ENCODE measurements at regions not wholly inside any gene's neighbourhood (a gene's known extent, or its start where the extent isn't known, plus 50 kb on each side); places are given as distances from the start of the nearest gene placed in this dataset.

DNA sequence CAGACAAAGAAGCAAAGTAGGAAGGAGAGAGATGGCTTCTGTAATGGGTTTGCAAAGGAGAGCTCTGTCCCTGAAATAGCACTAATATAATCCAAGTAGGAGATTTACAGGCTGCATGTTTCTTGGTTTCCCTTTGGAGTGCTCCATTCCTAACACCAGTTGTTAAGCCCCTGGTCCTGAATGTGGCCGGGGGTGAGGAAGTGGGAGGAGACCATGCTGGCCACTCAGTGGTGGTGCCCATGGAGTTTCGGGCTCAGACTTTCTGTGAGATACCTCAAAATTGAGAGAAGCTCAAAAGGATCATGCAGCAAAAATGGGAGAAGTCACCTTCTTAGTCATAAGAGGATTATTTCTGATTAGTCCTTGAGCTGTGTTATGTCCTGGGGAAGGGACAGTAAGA is 88.5 kb downstream of the DAD1 start:
- CTCF ChIA-PET, result interaction anchor here (0.8 to 2.0 kb wide), 2 partner anchors 27 to 56 kb away, joined by 3 to 5 read pairs (median 5); no protein-coding TSS in a partner anchor
- no peak overlapping the region for H3K27ac ChIP-seq (ENCODE audit: low read depth, low read length)
- no peak overlapping the region for H3K4me3 ChIP-seq (ENCODE audit: low read depth, low read length)
- H3K9me3 ChIP-seq (ENCODE audit: control insufficient read depth, insufficient read depth, low read length), result no peaks in the 10 kb centered on the region
- no peak for DNase-seq (ENCODE audit: low read depth, low spot score)
- POLR2A ChIA-PET, result no interaction called here
- H3K27me3 ChIP-seq (ENCODE audit: control insufficient read depth, insufficient read depth, low read length), result peaks cover 8% of the 10 kb centered on the region
- TF ChIP-seq, protein P1, sequence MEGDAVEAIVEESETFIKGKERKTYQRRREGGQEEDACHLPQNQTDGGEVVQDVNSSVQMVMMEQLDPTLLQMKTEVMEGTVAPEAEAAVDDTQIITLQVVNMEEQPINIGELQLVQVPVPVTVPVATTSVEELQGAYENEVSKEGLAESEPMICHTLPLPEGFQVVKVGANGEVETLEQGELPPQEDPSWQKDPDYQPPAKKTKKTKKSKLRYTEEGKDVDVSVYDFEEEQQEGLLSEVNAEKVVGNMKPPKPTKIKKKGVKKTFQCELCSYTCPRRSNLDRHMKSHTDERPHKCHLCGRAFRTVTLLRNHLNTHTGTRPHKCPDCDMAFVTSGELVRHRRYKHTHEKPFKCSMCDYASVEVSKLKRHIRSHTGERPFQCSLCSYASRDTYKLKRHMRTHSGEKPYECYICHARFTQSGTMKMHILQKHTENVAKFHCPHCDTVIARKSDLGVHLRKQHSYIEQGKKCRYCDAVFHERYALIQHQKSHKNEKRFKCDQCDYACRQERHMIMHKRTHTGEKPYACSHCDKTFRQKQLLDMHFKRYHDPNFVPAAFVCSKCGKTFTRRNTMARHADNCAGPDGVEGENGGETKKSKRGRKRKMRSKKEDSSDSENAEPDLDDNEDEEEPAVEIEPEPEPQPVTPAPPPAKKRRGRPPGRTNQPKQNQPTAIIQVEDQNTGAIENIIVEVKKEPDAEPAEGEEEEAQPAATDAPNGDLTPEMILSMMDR (IDR thresholded peaks at IDR 0.05; ENCODE audit: low read depth, low read length), result no peak

DNA sequence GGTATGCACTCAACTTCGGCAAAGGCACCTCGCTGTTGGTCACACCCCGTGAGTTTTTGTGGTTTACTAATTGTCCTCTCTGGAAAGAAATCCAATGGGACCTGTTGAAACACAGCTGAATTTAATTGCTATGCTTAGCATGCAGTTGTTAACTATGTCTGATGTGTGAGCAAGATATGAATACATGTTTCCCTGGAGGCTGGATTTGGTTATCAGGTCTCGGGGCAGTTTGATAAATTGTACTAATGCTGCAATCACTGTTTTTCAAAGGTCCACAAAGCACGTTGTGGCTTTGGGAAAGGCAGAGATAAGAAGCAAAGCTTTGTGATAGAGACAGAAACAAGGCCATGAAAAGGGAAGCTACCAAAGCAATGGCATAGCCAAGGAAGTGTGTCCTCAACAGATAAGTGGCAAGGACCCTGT is 91.3 kb downstream of the DAD1 start:
- no peak for DNase-seq (ENCODE audit: low read depth, low spot score)
- TF ChIP-seq, protein P1 (IDR thresholded peaks at IDR 0.05; ENCODE audit: low read depth, low read length), result no peak
- H3K4me3 ChIP-seq (ENCODE audit: low read depth, low read length), result no peak overlapping the region
- ChIA-PET CTCF (interaction anchor here (1.0 kb wide), 2 partner anchors 59 to 124 kb away, joined by 3 read pairs; no protein-coding TSS in a partner anchor), POLR2A (no interaction called here)
- H3K27ac ChIP-seq (ENCODE audit: low read depth, low read length), result no peak overlapping the region
- peaks cover 18% of the 10 kb centered on the region for H3K27me3 ChIP-seq (ENCODE audit: control insufficient read depth, insufficient read depth, low read length)
- no peaks in the 10 kb centered on the region for H3K9me3 ChIP-seq (ENCODE audit: control insufficient read depth, insufficient read depth, low read length)

DNA sequence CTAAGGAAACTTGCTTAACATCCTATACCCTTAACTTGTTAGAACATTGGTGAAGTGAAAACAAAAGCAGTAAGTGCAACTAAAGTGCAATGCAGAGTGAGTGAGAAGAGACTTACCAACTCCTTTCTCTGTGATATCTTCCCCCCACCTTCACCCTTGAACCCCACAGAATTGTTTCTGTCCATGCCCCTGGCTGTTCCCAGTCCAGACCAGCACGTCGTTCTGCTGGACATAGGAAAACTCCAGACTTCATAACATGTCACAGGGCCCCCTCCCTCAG is 91.9 kb downstream of the DAD1 start:
- TF ChIP-seq, protein P1 (IDR thresholded peaks at IDR 0.05; ENCODE audit: low read depth, low read length), result no peak
- DNase-seq (ENCODE audit: low read depth, low spot score), result no peak
- Histone ChIP-seq H3K4me3 (ENCODE audit: low read depth, low read length) (no peak overlapping the region), H3K27me3 (ENCODE audit: control insufficient read depth, insufficient read depth, low read length) (peaks cover 24% of the 10 kb centered on the region), H3K9me3 (ENCODE audit: control insufficient read depth, insufficient read depth, low read length) (no peaks in the 10 kb centered on the region), H3K27ac (ENCODE audit: low read depth, low read length) (no peak overlapping the region)
- ChIA-PET POLR2A (no interaction called here), CTCF (interaction anchor here (1.0 kb wide), 2 partner anchors 60 to 123 kb away, joined by 3 read pairs; no protein-coding TSS in a partner anchor)

DNA sequence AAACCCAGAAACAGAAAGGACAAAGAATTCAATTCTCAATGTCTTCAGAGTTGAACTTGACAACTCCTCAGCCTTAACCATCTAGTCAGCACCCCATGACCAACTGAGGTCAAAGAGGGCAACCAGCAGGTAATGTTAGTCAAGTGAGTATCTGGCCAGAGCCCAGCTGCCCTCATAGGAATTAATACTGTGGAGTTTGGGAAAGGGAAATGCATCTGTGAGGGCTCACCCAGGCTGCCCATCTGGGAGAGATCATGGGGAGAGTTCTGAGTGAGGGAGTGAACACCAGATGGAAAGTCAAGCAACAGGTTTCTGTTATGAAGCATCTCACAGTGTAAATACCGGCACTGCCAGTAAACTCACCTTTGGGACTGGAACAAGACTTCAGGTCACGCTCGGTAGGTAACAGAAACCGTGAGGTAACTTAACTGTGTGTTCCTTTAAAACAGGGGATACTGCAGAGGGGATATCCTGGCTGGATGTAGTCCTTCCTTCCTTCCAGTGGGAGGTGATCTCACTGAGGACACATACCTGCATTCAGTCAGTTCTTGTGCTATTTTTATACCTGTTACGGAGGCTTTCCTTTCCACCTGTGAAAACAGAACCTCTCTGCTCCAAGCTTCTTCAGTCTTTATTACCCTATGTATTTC is 94.4 kb downstream of the DAD1 start:
- CTCF ChIA-PET, result interaction anchor here (1.0 kb wide), 1 partner anchor 63 kb away, joined by 3 read pairs; no protein-coding TSS in a partner anchor
- DNase-seq (ENCODE audit: low read depth, low spot score), result no peak
- POLR2A ChIA-PET, result no interaction called here

DNA sequence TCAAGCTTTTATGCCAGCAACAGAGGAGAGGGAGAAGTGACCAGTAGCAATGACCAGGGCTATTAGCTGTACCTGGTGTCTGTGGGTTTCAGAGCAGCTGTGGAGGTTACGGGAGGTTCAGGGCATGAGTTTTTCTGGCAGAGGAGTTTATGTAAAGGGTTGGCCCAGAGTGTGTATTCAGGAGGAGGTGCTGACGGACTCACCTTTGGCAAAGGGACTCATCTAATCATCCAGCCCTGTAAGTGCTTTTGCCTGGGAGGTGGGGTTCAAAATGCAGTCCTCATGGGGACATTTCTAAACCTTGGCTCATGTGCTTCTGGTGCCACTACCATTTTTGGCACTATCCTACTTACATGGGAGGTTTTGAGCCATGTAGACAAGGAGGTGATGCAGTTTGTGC is 95.3 kb downstream of the DAD1 start:
- no peak for DNase-seq (ENCODE audit: low read depth, low spot score)
- Histone ChIP-seq H3K27me3 (ENCODE audit: control insufficient read depth, insufficient read depth, low read length) (peaks cover 38% of the 10 kb centered on the region), H3K9me3 (ENCODE audit: control insufficient read depth, insufficient read depth, low read length) (no peaks in the 10 kb centered on the region), H3K4me3 (ENCODE audit: low read depth, low read length) (no peak overlapping the region), H3K27ac (ENCODE audit: low read depth, low read length) (no peak overlapping the region)
- ChIA-PET CTCF (interaction anchor here (1.0 kb wide), 1 partner anchor 63 kb away, joined by 3 read pairs; no protein-coding TSS in a partner anchor), POLR2A (no interaction called here)
- TF ChIP-seq, protein P1 (IDR thresholded peaks at IDR 0.05; ENCODE audit: low read depth, low read length), result no peak

More for the DNA sequence above, 94.4 kb downstream of the DAD1 start:
- TF ChIP-seq, protein P1 (IDR thresholded peaks at IDR 0.05; ENCODE audit: low read depth, low read length), result no peak
- Histone ChIP-seq H3K4me3 (ENCODE audit: low read depth, low read length) (no peak overlapping the region), H3K27ac (ENCODE audit: low read depth, low read length) (no peak overlapping the region), H3K27me3 (ENCODE audit: control insufficient read depth, insufficient read depth, low read length) (peaks cover 32% of the 10 kb centered on the region), H3K9me3 (ENCODE audit: control insufficient read depth, insufficient read depth, low read length) (no peaks in the 10 kb centered on the region)
